IMR-90 (cell line): ENCODE measurements at regions not wholly inside any gene's neighbourhood (a gene's known extent, or its start where the extent isn't known, plus 50 kb on each side); places are given as distances from the start of the nearest gene placed in this dataset.

Experiments
- ATAC-seq: fragments of 200-7000 bp; cut with Tn5 transposase; 2 replicates; pipeline ENCODE4 v1.9.1; 2020; ENCODE audit warnings: low read depth, mild to moderate bottlenecking, moderate library complexity
- BruUV-seq: library from RNA; stranded (reverse); fragments of 400-500 nt; replicated peaks from 2 replicates; lab custom pipeline; 2021; lab: Mats Ljungman, UMichigan
- CTCF ChIA-PET: fragments of 300-600 bp; formaldehyde crosslinking; extraction: SDS; loops from one replicate; lab custom pipeline; 2021; ENCODE audit warnings: antibody characterized with exemption; lab: Yijun Ruan, JAX
- POLR2A ChIA-PET: fragments of 300-600 bp; sonication (Branson Sonifier 250); formaldehyde crosslinking; loops from one replicate; lab custom pipeline; 2022; ENCODE audit warnings: antibody characterized with exemption; ENCODE audit not compliant: unreplicated experiment; lab: Charles Lee
- DNase-seq: peaks from one replicate; pipeline ENCODE4 v3.0.0; 2013
- H2AFZ ChIP-seq: replicated peaks from 2 replicates; pipeline ENCODE3; 2013; ENCODE audit warnings: low read length, mild to moderate bottlenecking; ENCODE audit not compliant: poor library complexity
- H2AK5ac ChIP-seq: 2 replicates; pipeline ENCODE4 v1.6.1; 2013; ENCODE audit warnings: low read depth, low read length, inconsistent platforms
- H2AK9ac ChIP-seq: replicated peaks from 2 replicates; pipeline ENCODE3; 2013; ENCODE audit warnings: mild to moderate bottlenecking, low read depth, low read length, moderate library complexity; ENCODE audit not compliant: poor library complexity
- H2BK120ac ChIP-seq: 2 replicates; pipeline ENCODE4 v1.6.1; 2013; ENCODE audit warnings: low read depth, low read length, inconsistent platforms
- H2BK15ac ChIP-seq: 3 replicates; pipeline ENCODE4 v1.6.1; 2013; ENCODE audit warnings: low read depth, low read length, inconsistent platforms
- H2BK20ac ChIP-seq: 2 replicates; pipeline ENCODE4 v1.6.1; 2013; ENCODE audit warnings: low read depth, mild to moderate bottlenecking, inconsistent platforms, low read length, moderate library complexity
- H2BK5ac ChIP-seq: 2 replicates; pipeline ENCODE4 v1.6.1; 2013; ENCODE audit warnings: mild to moderate bottlenecking, low read depth, low read length, inconsistent platforms; ENCODE audit not compliant: poor library complexity, severe bottlenecking
- H3K14ac ChIP-seq: replicated peaks from 2 replicates; pipeline ENCODE4 v1.6.1; 2013; ENCODE audit warnings: low read depth, low read length, inconsistent platforms
- H3K18ac ChIP-seq: 2 replicates; pipeline ENCODE4 v1.6.1; 2013; ENCODE audit warnings: low read depth, low read length, control low read depth
- H3K23ac ChIP-seq: 2 replicates; pipeline ENCODE4 v1.6.1; 2013; ENCODE audit warnings: low read depth, low read length, inconsistent platforms
- H3K27ac ChIP-seq: 2 replicates; pipeline ENCODE4 v1.5.1; 2013; ENCODE audit warnings: mild to moderate bottlenecking, control low read depth, low read length; ENCODE audit not compliant: insufficient read depth
- H3K27me3 ChIP-seq: 2 replicates; pipeline ENCODE4 v1.6.1; 2013; ENCODE audit warnings: low read length; ENCODE audit not compliant: control insufficient read depth, insufficient read depth
- H3K36me3 ChIP-seq: 2 replicates; pipeline ENCODE4 v1.6.1; 2013; ENCODE audit warnings: low read length, mixed read lengths; ENCODE audit not compliant: control insufficient read depth, insufficient read depth
- H3K4ac ChIP-seq: 2 replicates; pipeline ENCODE4 v1.6.1; 2013; ENCODE audit warnings: low read depth, low read length, inconsistent platforms
- H3K4me1 ChIP-seq: 2 replicates; pipeline ENCODE4 v1.6.1; 2013; ENCODE audit warnings: low read length, mixed read lengths; ENCODE audit not compliant: control insufficient read depth, insufficient read depth
- H3K4me2 ChIP-seq: 2 replicates; pipeline ENCODE4 v1.6.1; 2013; ENCODE audit warnings: low read depth, mild to moderate bottlenecking, control low read depth, low read length, moderate library complexity
- H3K4me3 ChIP-seq: 2 replicates; pipeline ENCODE4 v1.5.1; 2013; ENCODE audit warnings: low read depth, mild to moderate bottlenecking, control low read depth, low read length, moderate library complexity; ENCODE audit not compliant: insufficient read depth
- H3K56ac ChIP-seq: 2 replicates; pipeline ENCODE4 v1.6.1; 2013; ENCODE audit warnings: low read length, inconsistent platforms; ENCODE audit not compliant: insufficient read depth; ENCODE audit errors: extremely low read depth
- H3K79me1 ChIP-seq, 2 experiments: 2 replicates each; pipeline ENCODE4 v1.6.1; 2013; ENCODE audit warnings: low read length in 2 of 2, inconsistent platforms in 1 of 2, low read depth in 1 of 2
- H3K9ac ChIP-seq: 2 replicates; pipeline ENCODE4 v1.6.1; 2013; ENCODE audit warnings: low read depth, low read length, control low read depth
- H3K9me1 ChIP-seq: 2 replicates; pipeline ENCODE4 v1.6.1; 2013; ENCODE audit warnings: low read length, inconsistent platforms; ENCODE audit not compliant: insufficient read depth
- H3K9me3 ChIP-seq: 2 replicates; pipeline ENCODE4 v1.6.1; 2013; ENCODE audit warnings: low read length; ENCODE audit not compliant: control insufficient read depth, insufficient read depth
- H4K20me1 ChIP-seq: 2 replicates; pipeline ENCODE4 v1.6.1; 2013; ENCODE audit warnings: low read length, inconsistent platforms; ENCODE audit not compliant: insufficient read depth
- H4K5ac ChIP-seq: 2 replicates; pipeline ENCODE4 v1.6.1; 2013; ENCODE audit warnings: mild to moderate bottlenecking, low read depth, low read length, control low read depth
- H4K8ac ChIP-seq, 2 experiments: 2 replicates each; pipeline ENCODE4 v1.6.1; 2013; ENCODE audit warnings: low read depth in 2 of 2, low read length in 2 of 2, control low read depth in 1 of 2, inconsistent platforms in 1 of 2
- H4K91ac ChIP-seq: 2 replicates; pipeline ENCODE4 v1.6.1; 2013; ENCODE audit warnings: low read depth, low read length, inconsistent platforms; ENCODE audit not compliant: insufficient read depth
- CEBPB ChIP-seq: IDR thresholded peaks from 2 replicates; pipeline ENCODE4 v1.6.1; 2012; ENCODE audit warnings: low read depth, low read length, improper control_type of control experiment
- RCOR1 ChIP-seq: IDR thresholded peaks from 2 replicates; pipeline ENCODE4 v1.6.1; 2012; ENCODE audit warnings: mild to moderate bottlenecking, low read length, improper control_type of control experiment; ENCODE audit not compliant: insufficient replicate concordance
- WGBS, 2 experiments: methylation state at CpG; one replicate each; pipeline versions ENCODE4 v1.1.5 to v1.1.7; 2013; ENCODE audit warnings: missing lambda C conversion rate in 2 of 2; ENCODE audit not compliant: insufficient read length in 1 of 2; ENCODE audit errors: extremely low coverage in 2 of 2; 5-methylcytosine and 5-hydroxymethylcytosine counted together
- dilution Hi-C: fragments of 300-500 bp; cut with HindIII; formaldehyde crosslinking; loops from one replicate; pipeline ENCODE4 v1.14.3; 2018; ENCODE audit warnings: low sequenced_read_pairs; ENCODE audit not compliant: unreplicated experiment
- in situ Hi-C: fragments of 300-500 bp; cut with MboI; formaldehyde crosslinking; loops from 3 replicates; pipeline ENCODE4 v1.14.3; 2019; ENCODE audit warnings: low sequenced_read_pairs, inconsistent platforms, mixed read lengths
- intact Hi-C: fragments of 100-400 bp; cut with micrococcal nuclease; formaldehyde crosslinking; loops from 2 replicates; pipeline ENCODE4 v1.10.0; 2022

- WGBS, 2 experiments: 80% methylated on average over 1 of the region's 5 CpGs; no CpG with 5 or more reads in 1 of the 2 experiments
- BruUV-seq: no TSS peak
- intact Hi-C loops (no loop called here), in situ Hi-C loops (no loop called here), dilution Hi-C loops (no loop called here)
- H3K79me1 ChIP-seq: no peaks in the 10 kb centered on the region
- no peak for DNase-seq
- H2BK5ac ChIP-seq: no peak overlapping the region
- H3K23ac ChIP-seq: no peak overlapping the region
- no peak overlapping the region for H2BK20ac ChIP-seq
- H4K8ac ChIP-seq: no peak overlapping the region
- no peak overlapping the region for H3K27ac ChIP-seq
- no peak overlapping the region for H3K18ac ChIP-seq
- ChIA-PET CTCF (no interaction called here), POLR2A (no interaction called here)
- no peak overlapping the region for H2AK5ac ChIP-seq
- H4K91ac ChIP-seq: no peak overlapping the region
- peaks cover 4% of the 10 kb centered on the region; the same call in 1 of the 2 replicates for H3K4me1 ChIP-seq
- no peak overlapping the region for H4K5ac ChIP-seq
- H3K14ac ChIP-seq: no peak overlapping the region
- no peaks in the 10 kb centered on the region for H3K9me1 ChIP-seq
- H3K9ac ChIP-seq: no peak overlapping the region
- no peak overlapping the region for H3K56ac ChIP-seq
- H4K20me1 ChIP-seq: no peaks in the 10 kb centered on the region
- H3K9me3 ChIP-seq: no peaks in the 10 kb centered on the region
- H3K27me3 ChIP-seq: no peaks in the 10 kb centered on the region
- no peaks in the 10 kb centered on the region for H3K36me3 ChIP-seq
- no peak overlapping the region for H2AK9ac ChIP-seq
- H3K4me2 ChIP-seq: no peak overlapping the region
- TF ChIP-seq CEBPB (peak; percentile 68), RCOR1 (no peak)
- H2BK120ac ChIP-seq: no peak overlapping the region
- no peak for ATAC-seq
- H3K4me3 ChIP-seq: no peak overlapping the region
- no peak overlapping the region for H3K4ac ChIP-seq
- H2AFZ ChIP-seq: no peak overlapping the region
- H2BK15ac ChIP-seq: no peak overlapping the region
Observed at GRCh38 chr6:55670850-55671413, 91.9 kb upstream of the HMGCLL1 start.
